Mucosa of rectum (tissue), 2 donors: ENCODE measurements at regions not wholly inside any gene's neighbourhood (a gene's known extent, or its start where the extent isn't known, plus 50 kb on each side); places are given as distances from the start of the nearest gene placed in this dataset.

Experiments used
- H3K27ac ChIP-seq, 2 donors: one replicate each; pipeline ENCODE4 v1.7.0; 2013; ENCODE audit warnings: inconsistent platforms in 2 of 2, low read depth in 2 of 2, low read length in 2 of 2
- H3K27me3 ChIP-seq, 2 donors: one replicate each; pipeline ENCODE4 v1.7.0; 2013; ENCODE audit warnings: low read length in 2 of 2; ENCODE audit not compliant: control insufficient read depth in 2 of 2, insufficient read depth in 2 of 2
- H3K36me3 ChIP-seq, 2 donors: one replicate each; pipeline ENCODE4 v1.7.0; 2013; ENCODE audit warnings: low read length in 2 of 2; ENCODE audit not compliant: control insufficient read depth in 2 of 2, insufficient read depth in 2 of 2
- H3K4me1 ChIP-seq, 2 donors: one replicate each; pipeline ENCODE4 v1.7.0; 2013; ENCODE audit warnings: low read length in 2 of 2, mild to moderate bottlenecking in 1 of 2; ENCODE audit not compliant: control insufficient read depth in 2 of 2, insufficient read depth in 2 of 2
- H3K4me3 ChIP-seq, 2 donors: one replicate each; pipeline ENCODE4 v1.7.0; 2013; ENCODE audit warnings: low read length in 2 of 2
- H3K9ac ChIP-seq, 2 donors: one replicate each; pipeline ENCODE4 v1.7.0; 2013; ENCODE audit warnings: low read length in 2 of 2, low read depth in 1 of 2, mild to moderate bottlenecking in 1 of 2
- H3K9me3 ChIP-seq, 2 donors: one replicate each; pipeline ENCODE4 v1.7.0; 2013; ENCODE audit warnings: low read length in 2 of 2; ENCODE audit not compliant: control insufficient read depth in 2 of 2
- donor health status: healthy.
- donor health status: Normal muscosa, but diverticular disease.

GRCh38 chr1:112788054-112788453 is 72.9 kb upstream of the PPM1J start:
- Histone ChIP-seq H3K4me3 (no peak overlapping the region), H3K36me3 (no peaks in the 10 kb centered on the region), H3K9me3 (no peaks in the 10 kb centered on the region), H3K27ac (no peak overlapping the region), H3K4me1 (no peaks in the 10 kb centered on the region), H3K27me3 (no peaks in the 10 kb centered on the region), H3K9ac (no peak overlapping the region)

GRCh38 chr1:112783059-112783458 is 67.9 kb upstream of the PPM1J start:
- H3K36me3 ChIP-seq: no peaks in the 10 kb centered on the region
- H3K4me3 ChIP-seq: no peak overlapping the region
- no peak overlapping the region for H3K9ac ChIP-seq
- H3K27ac ChIP-seq: no peak overlapping the region
- H3K9me3 ChIP-seq: no peaks in the 10 kb centered on the region
- no peaks in the 10 kb centered on the region for H3K27me3 ChIP-seq
- no peaks in the 10 kb centered on the region for H3K4me1 ChIP-seq

GRCh38 chr1:112779665-112780526 is 64.8 kb upstream of the PPM1J start:
- no peaks in the 10 kb centered on the region for H3K36me3 ChIP-seq
- H3K27ac ChIP-seq: no peak overlapping the region
- no peaks in the 10 kb centered on the region for H3K9me3 ChIP-seq
- H3K4me1 ChIP-seq: no peaks in the 10 kb centered on the region
- no peaks in the 10 kb centered on the region for H3K27me3 ChIP-seq
- no peak overlapping the region for H3K9ac ChIP-seq
- no peak overlapping the region for H3K4me3 ChIP-seq

GRCh38 chr1:112778137-112778536 is 63.0 kb upstream of the PPM1J start:
- H3K9ac ChIP-seq: no peak overlapping the region
- no peak overlapping the region for H3K27ac ChIP-seq
- H3K36me3 ChIP-seq: no peaks in the 10 kb centered on the region
- H3K9me3 ChIP-seq: no peaks in the 10 kb centered on the region
- H3K27me3 ChIP-seq: no peaks in the 10 kb centered on the region
- no peak overlapping the region for H3K4me3 ChIP-seq
- H3K4me1 ChIP-seq: no peaks in the 10 kb centered on the region

GRCh38 chr1:112776688-112777087 is 61.6 kb upstream of the PPM1J start:
- Histone ChIP-seq H3K27me3 (peaks cover 0 to 4% of the 10 kb centered on the region in 2 donors), H3K27ac (no peak overlapping the region), H3K4me1 (no peaks in the 10 kb centered on the region), H3K9ac (no peak overlapping the region), H3K9me3 (no peaks in the 10 kb centered on the region), H3K36me3 (no peaks in the 10 kb centered on the region), H3K4me3 (no peak overlapping the region)

GRCh38 chr1:112772781-112773180 is 57.6 kb upstream of the PPM1J start:
- Histone ChIP-seq H3K9me3 (no peaks in the 10 kb centered on the region), H3K36me3 (no peaks in the 10 kb centered on the region), H3K9ac (no peak overlapping the region), H3K27ac (no peak overlapping the region), H3K27me3 (peaks cover 0 to 7% of the 10 kb centered on the region in 2 donors), H3K4me1 (no peaks in the 10 kb centered on the region), H3K4me3 (no peak overlapping the region)

GRCh38 chr1:112770724-112771123 is 55.6 kb upstream of the PPM1J start:
- H3K36me3 ChIP-seq: no peaks in the 10 kb centered on the region
- no peaks in the 10 kb centered on the region for H3K9me3 ChIP-seq
- peaks cover 0 to 7% of the 10 kb centered on the region in 2 donors for H3K27me3 ChIP-seq
- no peak overlapping the region for H3K9ac ChIP-seq
- no peaks in the 10 kb centered on the region for H3K4me1 ChIP-seq
- H3K4me3 ChIP-seq: no peak overlapping the region
- no peak overlapping the region for H3K27ac ChIP-seq

GRCh38 chr1:112769611-112770010 is 54.5 kb upstream of the PPM1J start:
- Histone ChIP-seq H3K9me3 (no peaks in the 10 kb centered on the region), H3K27ac (no peak overlapping the region), H3K4me1 (no peaks in the 10 kb centered on the region), H3K4me3 (no peak overlapping the region), H3K9ac (no peak overlapping the region), H3K36me3 (no peaks in the 10 kb centered on the region), H3K27me3 (peaks cover 0 to 7% of the 10 kb centered on the region in 2 donors)

GRCh38 chr1:112767646-112768045 is 52.5 kb upstream of the PPM1J start:
- peaks cover 0 to 4% of the 10 kb centered on the region in 2 donors for H3K27me3 ChIP-seq
- H3K4me1 ChIP-seq: no peaks in the 10 kb centered on the region
- H3K4me3 ChIP-seq: no peak overlapping the region
- no peaks in the 10 kb centered on the region for H3K36me3 ChIP-seq
- H3K9ac ChIP-seq: no peak overlapping the region
- no peaks in the 10 kb centered on the region for H3K9me3 ChIP-seq
- no peak overlapping the region for H3K27ac ChIP-seq
